Activated naive CD8-positive, alpha-beta T cell treated with anti-CD3 and anti-CD28 coated beads, Interleukin-2, amount 10 ng/mL, durations not matched to agents 7 days and 5 days (primary cell): ENCODE measurements at regions not wholly inside any gene's neighbourhood (a gene's known extent, or its start where the extent isn't known, plus 50 kb on each side); places are given as distances from the start of the nearest gene placed in this dataset.
"Not testable (repeated sequence)": the region's sequence is repeated elsewhere in the genome, so short reads cannot be mapped to it uniquely, and the experiment has no call there.

Source experiments
- ATAC-seq: fragments of 150-1000 bp; cut with Tn5 transposase; one replicate; pipeline ENCODE4 v1.10.0; 2021; ENCODE audit warnings: low read depth, moderate library complexity
- POLR2A ChIA-PET: fragments of 350-600 bp; sonication (Branson Sonifier 250); formaldehyde crosslinking; loops from one replicate; lab custom pipeline; 2021; ENCODE audit warnings: antibody characterized with exemption; lab: Charles Lee
- DNase-seq: peaks from one replicate; pipeline ENCODE4 v3.0.0; 2021
- H3K27ac Mint-ChIP-seq: one replicate; pipeline ENCODE4 v1.8.0; 2022; ENCODE audit warnings: mild to moderate bottlenecking, mixed read lengths
- H3K27me3 Mint-ChIP-seq: one replicate; pipeline ENCODE4 v1.8.0; 2022; ENCODE audit warnings: mild to moderate bottlenecking, moderate library complexity, mixed read lengths
- H3K36me3 Mint-ChIP-seq: one replicate; pipeline ENCODE4 v1.8.0; 2021; ENCODE audit warnings: mild to moderate bottlenecking, mixed read lengths
- H3K4me1 Mint-ChIP-seq: one replicate; pipeline ENCODE4 v1.8.0; 2021; ENCODE audit warnings: mixed read lengths
- H3K4me3 Mint-ChIP-seq: one replicate; pipeline ENCODE4 v1.8.0; 2022; ENCODE audit warnings: mild to moderate bottlenecking, moderate library complexity, mixed read lengths
- H3K9me3 Mint-ChIP-seq: one replicate; pipeline ENCODE4 v1.8.0; 2021; ENCODE audit warnings: mixed read lengths

- POLR2A ChIA-PET: no interaction called here
- no peak overlapping the region for H3K4me3 Mint-ChIP-seq
- H3K27me3 Mint-ChIP-seq: no peaks in the 10 kb centered on the region
- ATAC-seq (no peak), DNase-seq (no peak)
- H3K36me3 Mint-ChIP-seq: no peaks in the 10 kb centered on the region
- no peak overlapping the region for H3K27ac Mint-ChIP-seq
- H3K9me3 Mint-ChIP-seq: no peaks in the 10 kb centered on the region
- H3K4me1 Mint-ChIP-seq: no peaks in the 10 kb centered on the region
These were observed 802.0 kb downstream of the C12orf50 start for GRCh38 chr12:87227162-87227561.

GRCh38 chr12:87217491-87217890 is 811.7 kb downstream of the C12orf50 start:
- H3K27ac Mint-ChIP-seq: no peak overlapping the region
- DNase-seq (no peak), ATAC-seq (no peak)
- H3K4me3 Mint-ChIP-seq: no peak overlapping the region
- no peaks in the 10 kb centered on the region for H3K36me3 Mint-ChIP-seq
- POLR2A ChIA-PET: no interaction called here
- no peaks in the 10 kb centered on the region for H3K4me1 Mint-ChIP-seq
- H3K27me3 Mint-ChIP-seq: no peaks in the 10 kb centered on the region
- H3K9me3 Mint-ChIP-seq: no peaks in the 10 kb centered on the region

DNA sequence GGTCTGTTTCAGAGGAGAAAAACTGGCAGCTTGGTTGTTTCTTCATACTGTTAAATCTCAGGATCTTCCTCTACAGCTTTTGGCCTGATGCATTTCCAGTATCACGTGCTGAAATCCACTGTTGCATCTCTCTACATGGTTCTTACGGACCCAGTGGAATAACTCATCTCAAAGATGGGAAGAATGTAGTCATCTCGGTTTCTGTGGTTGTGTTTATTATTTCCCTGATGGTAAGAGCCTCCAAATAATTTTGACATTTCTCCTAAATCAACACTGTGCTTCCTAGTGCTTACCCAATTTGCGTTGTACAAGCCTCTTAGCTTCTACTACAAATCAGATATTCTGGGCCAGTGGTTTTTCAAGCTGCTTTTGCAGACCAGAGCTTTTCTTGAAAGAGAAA is 812.8 kb downstream of the C12orf50 start:
- no peak overlapping the region for H3K27ac Mint-ChIP-seq
- no peaks in the 10 kb centered on the region for H3K9me3 Mint-ChIP-seq
- no peaks in the 10 kb centered on the region for H3K27me3 Mint-ChIP-seq
- H3K4me3 Mint-ChIP-seq: no peak overlapping the region
- H3K36me3 Mint-ChIP-seq: no peaks in the 10 kb centered on the region
- H3K4me1 Mint-ChIP-seq: no peaks in the 10 kb centered on the region
- ATAC-seq (no peak), DNase-seq (no peak)
- POLR2A ChIA-PET: no interaction called here

DNA sequence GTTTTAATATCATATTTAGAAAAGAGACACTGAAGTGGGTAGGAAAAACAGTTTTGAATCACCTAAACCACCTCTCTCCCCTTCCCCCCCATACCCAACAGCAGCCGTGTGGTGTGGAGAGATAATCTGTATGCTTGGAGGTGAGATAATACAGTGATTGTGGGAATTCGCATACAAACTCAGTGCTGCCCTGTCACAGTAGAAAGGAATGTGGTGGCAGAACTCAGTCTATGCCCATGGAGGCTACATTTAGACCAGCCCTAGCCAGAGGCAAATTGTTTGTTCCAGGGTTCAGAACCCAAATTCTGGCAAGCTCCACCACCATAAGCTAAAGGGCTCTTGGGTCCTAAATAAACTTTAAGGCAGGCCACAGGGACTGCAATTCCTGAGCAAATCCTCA is 827.0 kb downstream of the C12orf50 start:
- H3K9me3 Mint-ChIP-seq: peaks cover 6% of the 10 kb centered on the region
- H3K27me3 Mint-ChIP-seq: no peaks in the 10 kb centered on the region
- no peak overlapping the region for H3K27ac Mint-ChIP-seq
- DNase-seq (no peak), ATAC-seq (no peak)
- H3K4me3 Mint-ChIP-seq: no peak overlapping the region
- no peaks in the 10 kb centered on the region for H3K36me3 Mint-ChIP-seq
- POLR2A ChIA-PET: no interaction called here
- H3K4me1 Mint-ChIP-seq: no peaks in the 10 kb centered on the region

DNA sequence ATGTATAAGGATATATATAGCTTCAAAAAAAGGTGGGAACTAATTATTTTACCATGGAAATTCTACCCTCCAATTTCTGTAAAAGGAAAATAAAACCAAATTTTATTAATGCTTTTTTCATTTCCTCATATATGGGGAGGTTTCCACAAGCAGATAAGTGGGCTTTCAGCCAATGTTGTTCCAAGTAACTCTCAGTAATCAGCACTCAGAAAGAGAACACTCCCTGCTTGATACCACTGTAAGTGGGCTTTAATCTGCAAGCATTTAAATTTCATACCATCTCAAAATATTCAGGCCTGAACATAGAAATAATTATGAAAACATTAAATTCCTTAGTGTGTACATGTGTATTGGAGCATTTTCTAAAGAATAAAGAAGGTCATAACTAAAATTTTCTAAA is 827.6 kb downstream of the C12orf50 start:
- DNase-seq (no peak), ATAC-seq (no peak)
- Mint-ChIP-seq H3K27me3 (no peaks in the 10 kb centered on the region), H3K4me3 (no peak overlapping the region), H3K4me1 (no peaks in the 10 kb centered on the region), H3K9me3 (peaks cover 4% of the 10 kb centered on the region), H3K27ac (no peak overlapping the region), H3K36me3 (no peaks in the 10 kb centered on the region)
- POLR2A ChIA-PET: no interaction called here

DNA sequence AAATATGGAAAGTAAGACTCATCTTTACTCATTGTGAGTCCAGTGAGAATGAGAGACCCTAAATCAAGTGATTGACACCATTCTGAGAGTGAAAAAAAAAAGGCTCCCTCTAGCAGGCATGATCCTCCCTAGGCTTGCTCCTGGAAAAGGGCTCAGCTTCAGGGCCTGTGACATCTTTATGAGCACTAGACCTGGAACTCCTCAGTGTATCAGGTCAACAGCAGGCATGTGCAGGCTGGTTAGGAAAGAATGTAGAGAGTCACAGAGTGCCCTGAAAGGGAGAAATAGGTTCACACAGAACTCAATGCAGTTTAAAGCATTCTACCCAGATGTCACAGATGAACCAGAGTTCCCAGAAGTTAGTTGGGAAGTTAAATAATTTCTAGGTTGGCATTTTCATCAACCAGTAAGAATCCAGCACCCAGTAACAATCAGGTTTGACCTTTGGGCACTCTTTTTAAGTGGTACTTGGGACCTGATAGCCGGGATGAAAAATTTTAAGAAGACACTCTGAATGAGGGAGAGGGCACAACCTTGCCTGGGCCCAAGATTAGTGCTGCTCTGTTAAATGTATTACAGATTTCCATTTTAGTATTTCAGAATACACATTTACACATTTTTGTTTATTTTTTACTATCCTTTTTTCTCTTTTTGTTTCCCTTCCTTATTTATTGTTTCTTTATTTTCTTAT is 828.8 kb downstream of the C12orf50 start:
- POLR2A ChIA-PET: no interaction called here
- Mint-ChIP-seq H3K4me3 (no peak overlapping the region), H3K4me1 (no peaks in the 10 kb centered on the region), H3K9me3 (peaks cover 4% of the 10 kb centered on the region), H3K36me3 (no peaks in the 10 kb centered on the region), H3K27me3 (no peaks in the 10 kb centered on the region), H3K27ac (no peak overlapping the region)
- ATAC-seq (no peak), DNase-seq (no peak)

GRCh38 chr12:87198181-87198580 is 831.0 kb downstream of the C12orf50 start:
- H3K9me3 Mint-ChIP-seq: peaks cover 3% of the 10 kb centered on the region
- H3K27me3 Mint-ChIP-seq: no peaks in the 10 kb centered on the region
- DNase-seq: no peak
- ATAC-seq: no peak
- H3K27ac Mint-ChIP-seq: no peak overlapping the region
- no peak overlapping the region for H3K4me3 Mint-ChIP-seq
- H3K4me1 Mint-ChIP-seq: no peaks in the 10 kb centered on the region
- POLR2A ChIA-PET: no interaction called here
- H3K36me3 Mint-ChIP-seq: no peaks in the 10 kb centered on the region

- H3K36me3 Mint-ChIP-seq: no peaks in the 10 kb centered on the region
- H3K27me3 Mint-ChIP-seq: no peaks in the 10 kb centered on the region
- DNase-seq: no peak
- H3K9me3 Mint-ChIP-seq: peaks cover 3% of the 10 kb centered on the region
- H3K27ac Mint-ChIP-seq: no peak overlapping the region
- no peak for ATAC-seq
- no peaks in the 10 kb centered on the region for H3K4me1 Mint-ChIP-seq
- POLR2A ChIA-PET: no interaction called here
- H3K4me3 Mint-ChIP-seq: no peak overlapping the region
These were observed 832.9 kb downstream of the C12orf50 start for GRCh38 chr12:87196321-87196720.

GRCh38 chr12:87194389-87194788 is 834.8 kb downstream of the C12orf50 start:
- H3K4me3 Mint-ChIP-seq: not testable (repeated sequence)

GRCh38 chr12:87185367-87185766 is 843.8 kb downstream of the C12orf50 start:
- DNase-seq: no peak
- no peaks in the 10 kb centered on the region for H3K36me3 Mint-ChIP-seq
- H3K4me1 Mint-ChIP-seq: no peaks in the 10 kb centered on the region
- peaks cover 2% of the 10 kb centered on the region for H3K9me3 Mint-ChIP-seq
- no peak overlapping the region for H3K27ac Mint-ChIP-seq
- H3K4me3 Mint-ChIP-seq: no peak overlapping the region
- POLR2A ChIA-PET: no interaction called here
- ATAC-seq: no peak
- H3K27me3 Mint-ChIP-seq: no peaks in the 10 kb centered on the region

More at GRCh38 chr12:87194389-87194788, 834.8 kb downstream of the C12orf50 start:
- H3K27ac Mint-ChIP-seq, H3K36me3 Mint-ChIP-seq, POLR2A ChIA-PET, H3K27me3 Mint-ChIP-seq, DNase-seq, H3K9me3 Mint-ChIP-seq, ATAC-seq, H3K4me1 Mint-ChIP-seq: not testable (repeated sequence)

GRCh38 chr12:87182696-87183233 is 846.4 kb downstream of the C12orf50 start:
- Mint-ChIP-seq H3K4me1 (no peaks in the 10 kb centered on the region), H3K4me3 (no peak overlapping the region), H3K27ac (no peak overlapping the region), H3K9me3 (peaks cover 2% of the 10 kb centered on the region), H3K27me3 (no peaks in the 10 kb centered on the region), H3K36me3 (no peaks in the 10 kb centered on the region)
- DNase-seq (no peak), ATAC-seq (no peak)
- POLR2A ChIA-PET: no interaction called here

DNA sequence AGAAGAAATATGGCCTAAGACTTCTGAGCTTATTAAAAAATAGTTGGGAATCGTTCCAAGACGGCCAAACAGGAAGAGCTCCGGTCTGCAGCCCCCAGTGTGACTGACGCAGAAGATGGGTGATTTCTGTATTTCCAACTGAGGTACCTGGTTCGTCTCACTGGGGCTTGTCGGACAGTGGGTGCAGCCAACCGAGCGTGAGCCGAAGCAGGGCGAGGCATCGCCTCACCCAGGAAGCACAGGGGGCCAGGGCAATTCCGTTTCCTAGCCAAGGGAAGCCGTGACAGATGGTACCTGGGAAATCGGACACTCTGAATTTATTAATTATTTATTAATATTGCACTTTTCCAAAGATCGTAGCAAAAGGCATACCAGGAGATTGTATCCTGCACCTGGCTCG is 857.8 kb downstream of the C12orf50 start:
- DNase-seq (no peak), ATAC-seq (no peak)
- Mint-ChIP-seq H3K4me3 (no peak overlapping the region), H3K27me3 (no peaks in the 10 kb centered on the region), H3K36me3 (no peaks in the 10 kb centered on the region), H3K4me1 (no peaks in the 10 kb centered on the region), H3K27ac (no peak overlapping the region), H3K9me3 (peaks cover 10% of the 10 kb centered on the region)
- POLR2A ChIA-PET: no interaction called here

DNA sequence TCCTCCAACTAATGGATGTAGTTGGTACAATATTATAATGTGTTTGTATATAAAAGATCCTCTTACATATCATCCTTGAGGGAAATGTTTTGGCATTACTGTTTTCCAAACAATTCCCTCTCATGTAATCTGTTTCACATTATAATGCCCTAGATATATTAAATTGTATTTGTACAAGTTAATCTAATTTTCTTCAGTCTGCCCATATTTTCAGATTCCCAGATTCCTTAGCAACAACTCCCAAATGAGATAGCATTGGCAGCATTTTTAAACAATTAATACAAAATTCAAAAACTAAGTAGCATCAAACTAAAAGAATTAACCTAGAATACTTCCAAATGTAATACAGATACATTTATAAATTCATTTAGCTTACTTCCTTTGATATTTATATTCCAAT is 860.2 kb downstream of the C12orf50 start:
- Mint-ChIP-seq H3K4me1 (no peaks in the 10 kb centered on the region), H3K4me3 (no peak overlapping the region), H3K9me3 (peaks cover 10% of the 10 kb centered on the region), H3K27me3 (no peaks in the 10 kb centered on the region), H3K27ac (no peak overlapping the region), H3K36me3 (no peaks in the 10 kb centered on the region)
- no peak for DNase-seq
- POLR2A ChIA-PET: no interaction called here
- ATAC-seq: no peak

GRCh38 chr12:87165733-87166375 is 863.3 kb downstream of the C12orf50 start:
- POLR2A ChIA-PET: no interaction called here
- DNase-seq (no peak), ATAC-seq (no peak)
- no peaks in the 10 kb centered on the region for H3K27me3 Mint-ChIP-seq
- H3K4me1 Mint-ChIP-seq: no peaks in the 10 kb centered on the region
- H3K4me3 Mint-ChIP-seq: no peak overlapping the region
- H3K36me3 Mint-ChIP-seq: no peaks in the 10 kb centered on the region
- no peak overlapping the region for H3K27ac Mint-ChIP-seq
- peaks cover 8% of the 10 kb centered on the region for H3K9me3 Mint-ChIP-seq
